ENCODE measurements at regions not wholly inside any gene's neighbourhood (a gene's known extent, or its start where the extent isn't known, plus 50 kb on each side); places are given as distances from the start of the nearest gene placed in this dataset.

DNA sequence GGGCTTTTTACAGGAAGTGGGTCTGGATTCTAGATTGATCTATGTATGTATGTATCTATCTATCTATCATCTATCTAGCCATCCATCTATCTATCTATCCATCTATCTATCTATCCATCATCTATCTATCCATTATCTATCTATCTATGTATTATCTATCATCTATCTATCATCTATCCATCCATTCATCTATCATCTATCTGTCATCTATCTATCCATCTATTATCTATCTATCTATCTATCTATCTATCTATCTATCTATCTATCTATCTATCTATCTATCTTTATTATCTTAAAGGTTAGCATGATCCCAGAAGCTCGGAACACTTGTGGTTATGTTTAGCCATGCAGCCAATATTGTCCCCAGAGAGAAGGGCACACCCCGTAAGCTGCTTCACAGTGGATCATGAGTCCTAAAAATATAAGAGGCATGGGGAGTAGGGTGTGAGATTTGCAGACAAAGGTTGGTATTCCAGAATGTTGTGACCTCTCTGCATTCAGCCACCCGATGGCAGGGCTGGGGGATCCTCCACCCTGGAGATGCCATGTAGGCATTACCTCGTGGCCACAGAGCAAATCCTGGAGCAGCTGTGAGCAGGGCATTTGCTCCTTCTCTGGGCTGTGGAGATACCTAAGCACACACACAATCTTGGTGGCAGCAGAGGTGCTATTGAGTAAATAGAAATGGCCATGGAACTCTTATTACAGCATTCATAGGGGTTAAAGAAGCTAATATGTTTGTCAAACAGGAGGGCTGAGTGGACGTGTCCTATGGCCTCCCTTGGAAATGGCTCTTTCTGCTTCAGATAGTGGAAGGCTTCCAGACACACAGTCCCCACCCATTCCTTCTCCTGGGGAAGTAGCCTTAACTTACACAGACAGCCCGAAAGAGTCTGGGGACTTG is 310.0 kb upstream of the TSHZ3 start:
- WGBS, 2 donors: 80% methylated on average over 6 of the region's 6 CpGs
- no peak overlapping the region for H3K4me3 ChIP-seq
- ATAC-seq (ENCODE audit: insufficient read depth, low FRiP score) (no peak), DNase-seq (no peak)
- H3K4me1 ChIP-seq (ENCODE audit: control insufficient read depth in 5 of 5, insufficient read depth in 5 of 5, low read length in 5 of 5): peaks cover 0 to 6% (median 0%) of the 10 kb centered on the region in 5 donors
- peaks cover 0 to 2% (median 0%) of the 10 kb centered on the region in 4 donors for H3K9me3 ChIP-seq (ENCODE audit: control insufficient read depth in 4 of 4, insufficient read depth in 3 of 4, low read length in 3 of 4)
- TF ChIP-seq, protein P1, sequence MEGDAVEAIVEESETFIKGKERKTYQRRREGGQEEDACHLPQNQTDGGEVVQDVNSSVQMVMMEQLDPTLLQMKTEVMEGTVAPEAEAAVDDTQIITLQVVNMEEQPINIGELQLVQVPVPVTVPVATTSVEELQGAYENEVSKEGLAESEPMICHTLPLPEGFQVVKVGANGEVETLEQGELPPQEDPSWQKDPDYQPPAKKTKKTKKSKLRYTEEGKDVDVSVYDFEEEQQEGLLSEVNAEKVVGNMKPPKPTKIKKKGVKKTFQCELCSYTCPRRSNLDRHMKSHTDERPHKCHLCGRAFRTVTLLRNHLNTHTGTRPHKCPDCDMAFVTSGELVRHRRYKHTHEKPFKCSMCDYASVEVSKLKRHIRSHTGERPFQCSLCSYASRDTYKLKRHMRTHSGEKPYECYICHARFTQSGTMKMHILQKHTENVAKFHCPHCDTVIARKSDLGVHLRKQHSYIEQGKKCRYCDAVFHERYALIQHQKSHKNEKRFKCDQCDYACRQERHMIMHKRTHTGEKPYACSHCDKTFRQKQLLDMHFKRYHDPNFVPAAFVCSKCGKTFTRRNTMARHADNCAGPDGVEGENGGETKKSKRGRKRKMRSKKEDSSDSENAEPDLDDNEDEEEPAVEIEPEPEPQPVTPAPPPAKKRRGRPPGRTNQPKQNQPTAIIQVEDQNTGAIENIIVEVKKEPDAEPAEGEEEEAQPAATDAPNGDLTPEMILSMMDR (IDR thresholded peaks at IDR 0.05; ENCODE audit: control extremely low read depth, extremely low read depth): no peak
- no peak overlapping the region for H3K27ac ChIP-seq (ENCODE audit: low read depth in 1 of 2, low read length in 1 of 2)
- H3K36me3 ChIP-seq (ENCODE audit: control insufficient read depth in 4 of 4, insufficient read depth in 4 of 4, low read length in 4 of 4): no peaks in the 10 kb centered on the region
- no peaks in the 10 kb centered on the region for H3K27me3 ChIP-seq (ENCODE audit: control insufficient read depth in 3 of 3, insufficient read depth in 3 of 3, low read length in 2 of 3)
- H3K9ac ChIP-seq (ENCODE audit: insufficient read depth in 1 of 2, low read length in 2 of 2): no peak overlapping the region

DNA sequence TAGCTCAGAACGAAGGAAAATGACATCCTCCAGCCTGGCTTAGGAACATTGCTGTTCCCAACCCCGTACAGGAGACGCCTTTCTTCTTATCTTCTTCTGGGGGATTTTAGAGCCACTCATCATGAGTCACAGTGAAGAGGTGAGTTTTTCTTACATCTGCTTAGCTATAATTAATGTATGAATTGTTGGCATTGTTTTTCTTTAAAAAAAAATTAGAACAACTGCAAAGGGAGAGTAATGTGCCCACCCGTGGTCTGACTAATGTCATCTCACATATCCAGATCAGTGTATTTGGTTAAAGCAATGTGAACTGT is 310.6 kb upstream of the TSHZ3 start:
- H3K9me3 ChIP-seq (ENCODE audit: control insufficient read depth in 4 of 4, insufficient read depth in 3 of 4, low read length in 3 of 4): peaks cover 0 to 2% (median 0%) of the 10 kb centered on the region in 4 donors
- no peaks in the 10 kb centered on the region for H3K36me3 ChIP-seq (ENCODE audit: control insufficient read depth in 4 of 4, insufficient read depth in 4 of 4, low read length in 4 of 4)
- 75 to 87% methylated on average over 4 of the region's 4 CpGs for WGBS, 2 donors
- TF ChIP-seq, protein P1 (IDR thresholded peaks at IDR 0.05; ENCODE audit: control extremely low read depth, extremely low read depth): no peak
- H3K27me3 ChIP-seq (ENCODE audit: control insufficient read depth in 3 of 3, insufficient read depth in 3 of 3, low read length in 2 of 3): no peaks in the 10 kb centered on the region
- no peak overlapping the region for H3K4me3 ChIP-seq
- H3K4me1 ChIP-seq (ENCODE audit: control insufficient read depth in 5 of 5, insufficient read depth in 5 of 5, low read length in 5 of 5): peaks cover 0 to 6% (median 0%) of the 10 kb centered on the region in 5 donors
- ATAC-seq (ENCODE audit: insufficient read depth, low FRiP score) (no peak), DNase-seq (no peak)
- no peak overlapping the region for H3K27ac ChIP-seq (ENCODE audit: low read depth in 1 of 2, low read length in 1 of 2)
- H3K9ac ChIP-seq (ENCODE audit: insufficient read depth in 1 of 2, low read length in 2 of 2): no peak overlapping the region

DNA sequence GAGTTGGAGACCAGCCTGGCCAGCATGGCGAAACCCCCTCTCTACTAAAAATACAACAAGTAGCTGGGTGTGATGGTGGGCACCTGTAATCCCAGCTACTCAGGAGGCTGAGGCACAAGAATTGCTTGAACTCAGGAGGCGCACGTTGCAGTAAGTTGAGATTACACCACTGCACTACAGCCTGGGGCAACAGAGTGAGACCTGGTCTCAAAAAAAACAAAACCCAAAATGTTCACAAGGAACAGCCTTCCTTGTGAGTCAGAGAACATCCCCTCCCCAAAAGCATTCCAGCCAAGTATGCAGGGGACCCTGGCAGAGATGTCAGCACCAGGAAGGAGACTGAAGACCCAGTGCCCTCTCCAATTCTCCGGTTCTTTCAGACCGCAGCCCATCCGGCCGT is 314.9 kb upstream of the TSHZ3 start:
- 92 to 95% methylated on average over 7 of the region's 7 CpGs for WGBS, 2 donors
- Histone ChIP-seq H3K27me3 (ENCODE audit: control insufficient read depth in 3 of 3, insufficient read depth in 3 of 3, low read length in 2 of 3) (no peaks in the 10 kb centered on the region), H3K9ac (ENCODE audit: insufficient read depth in 1 of 2, low read length in 2 of 2) (no peak overlapping the region), H3K9me3 (ENCODE audit: control insufficient read depth in 4 of 4, insufficient read depth in 3 of 4, low read length in 3 of 4) (no peaks in the 10 kb centered on the region), H3K36me3 (ENCODE audit: control insufficient read depth in 4 of 4, insufficient read depth in 4 of 4, low read length in 4 of 4) (no peaks in the 10 kb centered on the region), H3K27ac (ENCODE audit: low read depth in 1 of 2, low read length in 1 of 2) (no peak overlapping the region), H3K4me1 (ENCODE audit: control insufficient read depth in 5 of 5, insufficient read depth in 5 of 5, low read length in 5 of 5) (peaks cover 0 to 1% (median 0%) of the 10 kb centered on the region in 5 donors), H3K4me3 (no peak overlapping the region)
- TF ChIP-seq, protein P1 (IDR thresholded peaks at IDR 0.05; ENCODE audit: control extremely low read depth, extremely low read depth): no peak
- DNase-seq (no peak), ATAC-seq (ENCODE audit: insufficient read depth, low FRiP score) (no peak)

Data from lung (tissue), 11 donors.